C4-2B (cell line): ENCODE measurements at regions not wholly inside any gene's neighbourhood (a gene's known extent, or its start where the extent isn't known, plus 50 kb on each side); places are given as distances from the start of the nearest gene placed in this dataset.

Experiments used
- H3K27ac ChIP-seq: fragments of 450-650 bp; 2 replicates; pipeline ENCODE4 v1.5.1; 2017
- CTCF ChIP-seq: fragments of 450-650 bp; conservative IDR thresholded peaks from 2 replicates; pipeline ENCODE4 v1.5.1; 2017; ENCODE audit warnings: mild to moderate bottlenecking
- ZFX ChIP-seq: fragments of 450-650 bp; IDR thresholded peaks from 2 replicates; pipeline ENCODE4 v1.6.1; 2017

DNA sequence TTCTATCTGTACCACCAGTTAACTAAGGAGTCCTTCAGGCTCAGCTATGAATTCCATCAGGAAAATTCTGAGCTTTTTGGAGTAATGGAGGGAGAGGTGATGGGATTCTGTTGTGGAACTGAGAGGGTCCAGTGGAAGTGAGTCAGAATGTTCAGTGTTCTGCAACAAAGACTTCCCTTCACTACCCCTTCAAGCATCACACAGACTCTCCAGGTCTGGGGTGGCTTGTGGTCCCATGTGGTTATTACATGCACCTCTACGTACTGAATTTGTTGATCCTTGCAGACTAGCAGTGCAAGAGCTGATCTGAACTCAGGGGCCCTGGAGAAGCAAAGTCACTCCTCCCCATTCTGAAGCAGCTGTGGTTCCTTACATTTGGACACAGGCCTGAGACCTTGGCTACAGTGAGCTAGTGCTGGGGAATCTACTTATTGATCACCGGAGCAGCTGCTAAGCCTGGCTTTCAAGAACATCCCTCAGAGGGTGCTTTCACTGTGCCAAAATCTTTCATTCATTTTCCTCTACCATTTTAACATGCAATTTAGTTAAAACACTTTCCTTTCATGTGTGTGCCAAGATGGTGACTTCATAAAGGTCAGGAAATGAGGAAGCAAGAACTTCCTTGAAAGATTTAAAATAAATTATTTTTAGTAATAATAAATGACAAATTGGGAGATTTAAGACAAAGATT is 75.0 kb upstream of the TNC start:
- TF ChIP-seq ZFX (no peak), CTCF (no peak)
- H3K27ac ChIP-seq: no peak overlapping the region

- TF ChIP-seq CTCF (no peak), ZFX (no peak)
- no peak overlapping the region for H3K27ac ChIP-seq
Measured at GRCh38 chr9:115193777-115194176, 75.8 kb upstream of the TNC start.

GRCh38 chr9:115194216-115194615 is 76.3 kb upstream of the TNC start:
- no peak overlapping the region for H3K27ac ChIP-seq
- TF ChIP-seq ZFX: no peak
- no peak for TF ChIP-seq CTCF

DNA sequence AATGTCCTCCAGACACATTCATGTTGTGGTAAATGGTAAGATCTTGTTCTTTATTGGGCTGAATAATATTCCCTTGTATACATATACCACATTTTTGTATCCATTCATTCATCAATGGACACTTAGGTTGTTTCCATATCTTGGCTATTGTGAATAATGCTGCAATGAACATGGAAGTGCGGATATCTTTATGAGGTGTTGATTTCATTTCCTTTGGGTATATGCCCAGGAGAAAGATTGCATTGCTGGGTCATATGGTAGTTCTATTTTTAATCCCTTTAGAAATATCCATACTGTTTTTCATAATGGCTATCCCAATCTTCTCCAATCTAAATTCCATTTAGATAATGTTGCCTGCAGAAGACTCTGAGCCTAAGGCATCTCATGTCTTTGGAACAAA is 78.0 kb upstream of the TNC start:
- no peak overlapping the region for H3K27ac ChIP-seq

DNA sequence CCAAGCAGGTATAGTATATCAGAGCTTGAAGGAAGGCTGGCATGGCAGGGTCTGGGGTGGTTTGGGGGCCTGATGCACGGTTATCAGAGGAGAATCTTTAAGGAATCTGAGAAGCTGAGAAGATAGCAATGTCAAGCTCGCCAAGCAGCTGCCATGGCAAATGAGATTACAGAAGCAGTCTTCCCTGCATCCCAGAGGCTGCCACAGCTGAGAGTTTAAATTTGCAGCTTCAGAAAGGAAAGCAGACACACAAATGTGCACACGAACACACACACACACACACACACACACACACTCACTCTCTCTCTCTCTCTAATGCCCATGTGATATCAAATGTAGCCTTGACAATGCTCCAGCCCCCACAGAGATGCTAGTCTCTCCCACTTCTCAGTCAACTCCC is 79.0 kb upstream of the TNC start:
- H3K27ac ChIP-seq: no peak overlapping the region
- TF ChIP-seq ZFX (no peak), CTCF (no peak)

More for the DNA sequence above, 78.0 kb upstream of the TNC start:
- TF ChIP-seq ZFX (no peak), CTCF (no peak)

- no peak overlapping the region for H3K27ac ChIP-seq
- TF ChIP-seq CTCF (no peak), ZFX (no peak)
Measured at GRCh38 chr9:115198001-115198400, 80.0 kb upstream of the TNC start.

- TF ChIP-seq ZFX (no peak), CTCF (no peak)
- no peak overlapping the region for H3K27ac ChIP-seq
Measured at GRCh38 chr9:115200711-115201505, 83.0 kb upstream of the TNC start.
